Stomach (tissue), 8 donors: ENCODE measurements at regions not wholly inside any gene's neighbourhood (a gene's known extent, or its start where the extent isn't known, plus 50 kb on each side); places are given as distances from the start of the nearest gene placed in this dataset.
A peak's percentile ranks its signal among the peaks of the same experiment; 100 is the strongest.
"Not testable (repeated sequence)": the region's sequence is repeated elsewhere in the genome, so short reads cannot be mapped to it uniquely, and the experiment has no call there.

Source experiments
- DNase-seq, 2 donors: peaks; one replicate each; pipeline versions ENCODE4 v3.0.0 to v3.0.0-alpha.2; 2013 to 2019
- H3K27ac ChIP-seq, 5 donors: fragments of 200-600 bp in 4 of 5; sonication (generic) in 4 of 5; one replicate each; pipeline ENCODE4 v1.5.1; 2013 to 2019; ENCODE audit warnings: mild to moderate bottlenecking in 1 of 5, moderate library complexity in 1 of 5
- H3K27me3 ChIP-seq, 3 donors: fragments of 200-600 bp; sonication (generic); one replicate each; pipeline ENCODE4 v1.5.1; 2017 to 2019; ENCODE audit warnings: mixed run types in 1 of 3
- H3K36me3 ChIP-seq, 4 donors: fragments of 200-600 bp; sonication (generic); 1 replicate in 3 of 4; 2 replicates in 1 of 4; pipeline ENCODE4 v1.5.1; 2016 to 2019
- H3K4me1 ChIP-seq, 4 donors: fragments of 200-600 bp; sonication (generic); one replicate each; pipeline ENCODE4 v1.5.1; 2016 to 2019
- H3K4me3 ChIP-seq, 4 donors: fragments of 200-600 bp; sonication (generic) in 3 of 4; one replicate each; pipeline ENCODE4 v1.5.1; 2016 to 2019; ENCODE audit warnings: mild to moderate bottlenecking in 1 of 4
- H3K9me3 ChIP-seq, 4 donors: fragments of 200-600 bp; sonication (generic); one replicate each; pipeline ENCODE4 v1.5.1; 2016 to 2019
- POLR2AphosphoS5 ChIP-seq, 3 donors: sonication (generic); formaldehyde crosslinking; IDR thresholded peaks; one replicate each; pipeline ENCODE4 v1.6.1; 2016; ENCODE audit warnings: antibody characterized with exemption in 3 of 3
- WGBS, 5 donors: extraction: QIAGEN DNeasy Blood & Tissue Kit in 3 of 5; methylation state at CpG; one replicate each; pipeline versions ENCODE4 v1.1.5 to v1.1.7; 2013 to 2018; 5-methylcytosine and 5-hydroxymethylcytosine counted together
- intact Hi-C: fragments of 100-400 bp; cut with DNase I; formaldehyde crosslinking; loops from one replicate; pipeline ENCODE4 v1.15.1; 2023; ENCODE audit warnings: low total_unique reads
- donor health status: healthy with polysubstance abuse.
- donor health status: Bipolar disorder and iron deficiency.
- donor health status: healthy.

DNA sequence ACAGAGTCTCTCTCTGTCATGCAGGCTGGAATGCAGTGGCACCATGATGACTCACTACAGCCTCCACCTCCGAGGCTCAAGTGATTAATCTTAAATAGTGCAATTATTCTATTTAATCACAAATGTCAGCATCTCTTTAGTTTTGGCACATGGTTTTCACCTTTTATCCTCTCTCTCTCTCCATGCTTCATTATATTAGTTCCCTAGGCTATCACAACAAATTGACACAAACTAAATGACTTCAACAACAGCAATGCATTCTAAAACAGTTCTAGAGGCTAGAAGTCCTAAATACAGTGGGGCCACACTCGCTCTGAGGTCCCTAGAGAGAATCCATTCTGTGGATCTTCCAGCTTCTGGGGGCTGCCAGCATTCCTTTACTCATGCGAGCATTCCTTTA, 178.2 kb upstream of the ZNG1F start:
- H3K27ac ChIP-seq, DNase-seq, H3K27me3 ChIP-seq, H3K4me1 ChIP-seq, H3K4me3 ChIP-seq, H3K36me3 ChIP-seq, intact Hi-C loops, H3K9me3 ChIP-seq: not testable (repeated sequence)
- WGBS, 5 donors, result 43 to 86% (median 56%) methylated on average over 2 of the region's 3 CpGs

- H3K27me3 ChIP-seq, H3K9me3 ChIP-seq, H3K27ac ChIP-seq, H3K36me3 ChIP-seq, H3K4me3 ChIP-seq, DNase-seq, intact Hi-C loops: not testable (repeated sequence)
- peaks cover 0 to 12% (median 4%) of the 10 kb centered on the region in 4 donors for H3K4me1 ChIP-seq
- 36% methylated on average over 1 of the region's 1 CpG; no CpG with 5 or more reads in 4 of the 5 donors for WGBS, 5 donors
Measured at GRCh38 chr9:41361790-41362189, 172.7 kb upstream of the ZNG1F start.

- H3K9me3 ChIP-seq, H3K36me3 ChIP-seq, intact Hi-C loops, H3K27me3 ChIP-seq: not testable (repeated sequence)
- Histone ChIP-seq H3K4me3 (peak overlapping the region; percentile 61 to 71 (median 68)), H3K27ac (peak overlapping the region; percentile 73 to 88 (median 77)), H3K4me1 (peaks cover 0 to 12% (median 4%) of the 10 kb centered on the region in 4 donors)
- peak in 1 of 2 donors; percentile 71 for DNase-seq
- 0% methylated on average over 4 to 16 of the region's 27 CpGs; no CpG with 5 or more reads in 1 of the 5 donors for WGBS, 5 donors
Measured at GRCh38 chr9:41359116-41359515, 170.0 kb upstream of the ZNG1F start.

- 0 to 4% (median 0%) methylated on average over 5 to 21 of the region's 40 CpGs; no CpG with 5 or more reads in 2 of the 5 donors for WGBS, 5 donors
- H3K27ac ChIP-seq, result peak overlapping the region; percentile 65 to 88 (median 77)
- H3K9me3 ChIP-seq, result not testable (repeated sequence)
Measured at GRCh38 chr9:41358682-41359081, 169.6 kb upstream of the ZNG1F start.

DNA sequence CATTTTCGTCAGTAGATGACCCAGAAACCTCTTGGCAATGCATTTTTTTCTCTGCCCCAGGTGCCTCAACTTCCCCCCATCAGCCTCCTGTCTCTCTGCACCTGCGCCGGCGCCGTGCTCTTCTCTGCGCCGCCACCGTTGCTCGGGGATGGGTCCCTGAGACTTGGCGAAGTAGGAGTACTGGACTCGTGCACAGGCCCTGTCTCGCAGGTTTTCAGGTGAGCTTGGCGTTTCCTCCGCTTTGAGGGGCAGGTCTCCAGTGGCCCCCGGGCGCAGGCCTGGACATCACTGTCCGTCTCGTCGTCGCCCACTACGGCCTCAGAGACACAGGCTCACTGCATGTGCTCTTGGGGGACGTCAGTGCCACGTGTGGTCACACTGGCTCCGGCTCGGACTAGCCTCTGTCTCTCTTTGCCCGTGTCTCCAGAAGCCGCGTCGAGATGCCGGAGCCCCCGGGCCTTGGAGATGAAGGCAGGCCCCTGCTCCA, 168.8 kb upstream of the ZNG1F start:
- intact Hi-C loops, H3K9me3 ChIP-seq, H3K36me3 ChIP-seq, H3K27me3 ChIP-seq: not testable (repeated sequence)
- H3K4me3 ChIP-seq, result peak overlapping the region; percentile 61 to 71 (median 68)
- H3K4me1 ChIP-seq, result peaks cover 0 to 12% (median 4%) of the 10 kb centered on the region in 4 donors
- H3K27ac ChIP-seq, result peak overlapping the region; percentile 1 to 88 (median 77)
- DNase-seq, result peak in 1 of 2 donors; percentile 3
- WGBS, 5 donors, result 29 to 47% (median 37%) methylated on average over 15 to 20 of the region's 31 CpGs; no CpG with 5 or more reads in 1 of the 5 donors

More at GRCh38 chr9:41358682-41359081, 169.6 kb upstream of the ZNG1F start:
- H3K27me3 ChIP-seq, H3K36me3 ChIP-seq, intact Hi-C loops: not testable (repeated sequence)
- peaks cover 0 to 12% (median 4%) of the 10 kb centered on the region in 4 donors for H3K4me1 ChIP-seq
- DNase-seq, result peak; percentile 85 to 92
- H3K4me3 ChIP-seq, result peak overlapping the region; percentile 61 to 71 (median 68)
- peak in 2 of 3 donors; percentile 15 to 40 for TF ChIP-seq POLR2AphosphoS5 (IDR thresholded peaks at IDR 0.05)

- H3K27me3 ChIP-seq, H3K9me3 ChIP-seq, intact Hi-C loops, H3K36me3 ChIP-seq, DNase-seq: not testable (repeated sequence)
- peak overlapping the region in 3 of 5 donors; percentile 60 to 76 (median 72) for H3K27ac ChIP-seq
- H3K4me1 ChIP-seq, result peaks cover 0 to 12% (median 4%) of the 10 kb centered on the region in 4 donors
- peak overlapping the region in 1 of 4 donors; percentile 68 for H3K4me3 ChIP-seq
- WGBS, 5 donors, result 77 to 99% (median 87%) methylated on average over 6 to 17 of the region's 21 CpGs
Measured at GRCh38 chr9:41357350-41357748, 168.2 kb upstream of the ZNG1F start.

- intact Hi-C loops, H3K27me3 ChIP-seq, H3K9me3 ChIP-seq, H3K36me3 ChIP-seq: not testable (repeated sequence)
- peak; percentile 88 to 90 for DNase-seq
- peak overlapping the region; percentile 52 to 76 (median 72) for H3K27ac ChIP-seq
- WGBS, 5 donors, result 4 to 15% (median 5%) methylated on average over 8 to 19 of the region's 42 CpGs; no CpG with 5 or more reads in 1 of the 5 donors
- peaks cover 0 to 12% (median 4%) of the 10 kb centered on the region in 4 donors for H3K4me1 ChIP-seq
- H3K4me3 ChIP-seq, result peak overlapping the region; percentile 20 to 39 (median 28)
Measured at GRCh38 chr9:41356588-41357349, 167.7 kb upstream of the ZNG1F start.

DNA sequence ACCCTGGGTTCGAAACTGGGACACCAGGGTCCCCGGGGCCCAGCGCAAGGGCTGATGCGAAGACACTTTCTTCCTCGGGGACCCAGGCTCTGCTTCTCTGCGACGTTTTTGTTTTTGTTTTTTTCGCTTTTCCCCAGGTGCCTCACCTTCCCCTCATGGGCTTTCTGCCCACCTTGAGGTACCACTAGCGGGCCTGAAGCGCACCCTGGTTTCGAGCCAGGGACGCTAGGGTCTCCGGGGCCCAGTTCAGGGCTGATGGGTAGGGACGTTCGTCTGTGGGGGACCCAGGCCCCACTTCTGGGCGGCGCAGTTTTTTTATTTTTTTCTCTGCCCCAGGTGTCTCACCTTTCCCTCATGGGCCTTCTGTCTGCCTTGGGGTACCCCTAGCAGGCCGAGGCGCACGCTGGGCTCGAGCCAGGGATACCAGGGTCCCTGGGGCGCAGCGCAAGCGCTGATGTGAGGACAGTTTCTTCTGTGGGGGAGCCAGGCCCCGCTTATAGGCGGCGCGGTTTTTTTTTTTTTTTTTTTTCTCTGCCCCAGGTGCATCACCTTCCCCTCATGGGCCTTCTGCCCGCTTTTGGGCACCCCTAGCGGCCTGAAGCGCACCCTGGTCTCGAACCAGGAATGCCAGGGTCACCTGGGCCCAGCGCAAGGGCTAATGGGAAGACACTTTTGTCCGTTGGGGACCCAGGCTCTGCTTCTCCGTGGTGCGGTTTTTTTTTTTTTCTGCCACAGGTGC, 166.8 kb upstream of the ZNG1F start:
- 18 to 50% (median 28%) methylated on average over 2 to 7 of the region's 36 CpGs; no CpG with 5 or more reads in 1 of the 5 donors for WGBS, 5 donors
- Histone ChIP-seq H3K4me3 (peak overlapping the region in 3 of 4 donors; percentile 28 to 39 (median 29)), H3K27ac (peak overlapping the region in 3 of 5 donors; percentile 46 to 76 (median 72)), H3K4me1 (peaks cover 0 to 12% (median 4%) of the 10 kb centered on the region in 4 donors)
- H3K36me3 ChIP-seq, intact Hi-C loops, DNase-seq, H3K27me3 ChIP-seq, H3K9me3 ChIP-seq: not testable (repeated sequence)

DNA sequence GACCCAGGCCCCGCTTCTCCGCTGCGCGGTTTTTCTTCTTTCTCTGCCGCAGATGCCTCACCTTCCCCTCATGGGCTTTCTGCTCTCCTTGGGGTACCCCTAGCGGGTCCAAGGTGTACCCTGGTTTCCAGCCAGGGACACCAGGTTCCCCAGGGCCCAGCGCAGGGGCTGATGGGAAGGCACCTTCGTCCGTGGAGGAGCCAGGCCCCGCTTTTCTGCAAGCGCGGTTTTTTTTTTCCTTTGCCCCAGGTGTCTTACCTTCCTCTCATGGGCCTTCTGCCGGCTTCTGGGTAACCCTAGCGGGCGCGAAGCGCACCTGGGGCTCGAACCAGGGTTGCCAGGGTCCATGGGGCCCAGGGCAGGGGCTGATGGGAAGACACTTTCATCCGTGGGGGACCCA, 165.9 kb upstream of the ZNG1F start:
- H3K36me3 ChIP-seq, H3K27me3 ChIP-seq, H3K9me3 ChIP-seq, intact Hi-C loops, DNase-seq: not testable (repeated sequence)
- Histone ChIP-seq H3K4me1 (peaks cover 0 to 12% (median 4%) of the 10 kb centered on the region in 4 donors), H3K4me3 (peak overlapping the region; percentile 11 to 37 (median 31)), H3K27ac (peak overlapping the region in 3 of 5 donors; percentile 22 to 68 (median 29))
- 0 to 11% (median 2%) methylated on average over 1 to 7 of the region's 19 CpGs; no CpG with 5 or more reads in 2 of the 5 donors for WGBS, 5 donors

DNA sequence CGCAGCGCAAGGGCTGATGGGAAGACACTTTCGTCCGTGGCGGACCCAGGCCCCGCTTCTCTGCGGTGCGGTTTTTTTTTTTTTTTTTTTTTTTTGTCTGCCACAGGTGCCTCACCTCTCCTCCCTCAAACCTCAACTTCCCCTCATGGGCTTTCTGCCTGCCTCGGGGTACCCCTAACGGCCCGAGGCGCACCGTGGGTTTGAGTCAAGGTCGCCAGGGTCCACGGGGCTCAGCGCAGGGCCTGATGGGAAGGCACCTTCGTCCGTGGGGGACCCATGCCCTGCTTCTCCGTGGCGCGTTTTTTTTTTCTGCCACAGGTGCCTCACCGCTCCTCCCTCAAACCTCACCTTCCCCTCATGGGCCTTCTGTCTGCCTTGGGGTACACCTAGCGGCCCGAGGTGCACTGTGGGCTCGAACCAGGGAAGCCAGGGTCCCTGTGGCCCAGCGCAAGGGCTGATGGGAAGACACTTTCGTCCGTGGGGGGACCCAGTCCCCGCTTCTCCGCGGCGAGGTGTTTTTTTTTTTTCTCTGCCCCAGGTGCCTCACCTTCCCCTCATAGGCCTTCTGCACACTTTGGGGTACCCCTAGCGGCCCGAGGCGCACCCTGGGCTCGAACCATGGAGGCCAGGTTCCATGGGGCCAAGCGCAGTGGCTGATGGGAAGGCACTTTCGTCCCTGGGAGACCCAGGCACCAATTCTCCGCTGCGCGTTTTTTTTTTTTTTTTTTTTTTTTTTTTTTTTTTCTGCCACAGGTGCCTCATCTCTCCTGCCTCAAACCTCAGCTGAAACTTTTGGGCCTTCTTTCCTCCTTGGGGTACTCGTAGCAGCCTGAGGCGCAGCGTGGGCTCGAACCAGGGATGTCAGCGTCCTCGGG, 165.2 kb upstream of the ZNG1F start:
- H3K36me3 ChIP-seq, intact Hi-C loops, H3K9me3 ChIP-seq, H3K27me3 ChIP-seq, DNase-seq: not testable (repeated sequence)
- H3K4me1 ChIP-seq, result peaks cover 0 to 12% (median 4%) of the 10 kb centered on the region in 4 donors
- 9 to 32% (median 25%) methylated on average over 19 to 27 of the region's 47 CpGs for WGBS, 5 donors
- peak overlapping the region; percentile 9 to 37 (median 22) for H3K4me3 ChIP-seq
- peak overlapping the region in 1 of 5 donors; percentile 68 for H3K27ac ChIP-seq
